Astrocyte (in vitro differentiated cells and primary cell): ENCODE measurements at regions not wholly inside any gene's neighbourhood (a gene's known extent, or its start where the extent isn't known, plus 50 kb on each side); places are given as distances from the start of the nearest gene placed in this dataset.

Experiments used
- CTCF ChIP-seq: IDR thresholded peaks from 2 replicates; pipeline ENCODE4 v1.5.1; 2011; ENCODE audit warnings: low read depth, mild to moderate bottlenecking, inconsistent platforms, low read length, moderate library complexity; ENCODE audit not compliant: insufficient read depth
- EZH2 ChIP-seq: IDR thresholded peaks from 2 replicates; pipeline ENCODE4 v1.6.1; 2012; ENCODE audit warnings: mild to moderate bottlenecking, low read length, inconsistent platforms; ENCODE audit not compliant: insufficient read depth

GRCh38 chrX:26309262-26309661 is 93.3 kb downstream of the MAGEB5 start:
- TF ChIP-seq CTCF (no peak), EZH2 (no peak)
